AG10803 (cell line): ENCODE measurements at regions not wholly inside any gene's neighbourhood (a gene's known extent, or its start where the extent isn't known, plus 50 kb on each side); places are given as distances from the start of the nearest gene placed in this dataset.

Source experiments
- DNase-seq: peaks from one replicate; pipeline ENCODE4 v3.0.0; 2010; ENCODE audit warnings: low read depth
- H3K4me3 ChIP-seq: 2 replicates; pipeline ENCODE4 v1.5.1; 2011; ENCODE audit warnings: mild to moderate bottlenecking, low read length, control low read depth
- CTCF ChIP-seq: conservative IDR thresholded peaks from 2 replicates; pipeline ENCODE4 v1.5.1; 2011; ENCODE audit warnings: mild to moderate bottlenecking, low read length, control low read depth, inconsistent platforms

GRCh38 chr13:30567072-30567471, 50.6 kb upstream of the USPL1 start:
- H3K4me3 ChIP-seq: no peak overlapping the region
- TF ChIP-seq CTCF: no peak
- DNase-seq: peak; percentile 13
